C4-2B (cell line): ENCODE measurements at regions not wholly inside any gene's neighbourhood (a gene's known extent, or its start where the extent isn't known, plus 50 kb on each side); places are given as distances from the start of the nearest gene placed in this dataset.

Experiments
- H3K27ac ChIP-seq: fragments of 450-650 bp; 2 replicates; pipeline ENCODE4 v1.5.1; 2017
- CTCF ChIP-seq: fragments of 450-650 bp; conservative IDR thresholded peaks from 2 replicates; pipeline ENCODE4 v1.5.1; 2017; ENCODE audit warnings: mild to moderate bottlenecking
- ZFX ChIP-seq: fragments of 450-650 bp; IDR thresholded peaks from 2 replicates; pipeline ENCODE4 v1.6.1; 2017

- TF ChIP-seq CTCF (no peak), ZFX (no peak)
- H3K27ac ChIP-seq: no peak overlapping the region
These were observed 238.4 kb upstream of the JUN start for GRCh38 chr1:59022199-59022598.

GRCh38 chr1:59022799-59023198, 239.0 kb upstream of the JUN start:
- H3K27ac ChIP-seq: no peak overlapping the region
- no peak for TF ChIP-seq CTCF
- TF ChIP-seq ZFX: no peak

GRCh38 chr1:59025201-59025600, 241.4 kb upstream of the JUN start:
- no peak for TF ChIP-seq CTCF
- TF ChIP-seq ZFX: no peak
- H3K27ac ChIP-seq: no peak overlapping the region

GRCh38 chr1:59025898-59026426, 242.1 kb upstream of the JUN start:
- no peak overlapping the region for H3K27ac ChIP-seq

GRCh38 chr1:59026472-59026948, 242.7 kb upstream of the JUN start:
- TF ChIP-seq CTCF: no peak
- TF ChIP-seq ZFX: no peak
- H3K27ac ChIP-seq: no peak overlapping the region

More at GRCh38 chr1:59025898-59026426, 242.1 kb upstream of the JUN start:
- TF ChIP-seq ZFX (no peak), CTCF (no peak)

- H3K27ac ChIP-seq: no peak overlapping the region
- no peak for TF ChIP-seq ZFX
- TF ChIP-seq CTCF: no peak
These were observed 243.3 kb upstream of the JUN start for GRCh38 chr1:59027177-59027576.

- no peak for TF ChIP-seq CTCF
- H3K27ac ChIP-seq: no peak overlapping the region
These were observed 244.2 kb upstream of the JUN start for GRCh38 chr1:59028048-59028447.
